ENCODE measurements at regions not wholly inside any gene's neighbourhood (a gene's known extent, or its start where the extent isn't known, plus 50 kb on each side); places are given as distances from the start of the nearest gene placed in this dataset.
"Not testable (repeated sequence)": the region's sequence is repeated elsewhere in the genome, so short reads cannot be mapped to it uniquely, and the experiment has no call there.

DNA sequence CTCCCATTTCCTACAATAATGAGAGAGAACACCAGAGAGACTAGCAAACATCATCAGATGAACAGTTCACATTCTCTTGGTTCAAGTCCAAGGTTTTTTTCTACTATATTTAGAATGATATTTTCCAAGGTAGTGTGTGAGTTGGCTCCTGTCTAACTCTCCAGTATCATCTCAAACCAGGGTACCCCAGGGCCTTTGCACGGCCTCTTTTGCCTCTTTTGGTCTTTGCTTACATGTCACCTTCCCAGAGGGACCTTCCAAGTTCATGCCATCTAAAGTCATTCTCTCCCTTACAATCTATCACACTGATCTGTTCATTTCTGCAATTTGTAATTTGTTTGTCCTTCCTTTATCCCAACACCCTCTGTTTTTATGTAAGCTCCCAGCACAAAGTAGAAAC is 264.5 kb downstream of the VRK1 start:
- no peaks in the 10 kb centered on the region for H3K9me3 ChIP-seq
- H3K4me3 ChIP-seq, result no peak overlapping the region
- no peaks in the 10 kb centered on the region for H3K36me3 ChIP-seq
- H3K4me1 ChIP-seq, result no peaks in the 10 kb centered on the region
- TF ChIP-seq POLR2AphosphoS5 (IDR thresholded peaks at IDR 0.05), result no peak
- H3K27me3 ChIP-seq, result peaks cover 31% of the 10 kb centered on the region
- WGBS, 2 donors (ENCODE audit: low coverage in 1 of 2), result 88 to 100% methylated on average over 1 of the region's 1 CpG
- no peak for ATAC-seq
- no peak overlapping the region for H3K27ac ChIP-seq

DNA sequence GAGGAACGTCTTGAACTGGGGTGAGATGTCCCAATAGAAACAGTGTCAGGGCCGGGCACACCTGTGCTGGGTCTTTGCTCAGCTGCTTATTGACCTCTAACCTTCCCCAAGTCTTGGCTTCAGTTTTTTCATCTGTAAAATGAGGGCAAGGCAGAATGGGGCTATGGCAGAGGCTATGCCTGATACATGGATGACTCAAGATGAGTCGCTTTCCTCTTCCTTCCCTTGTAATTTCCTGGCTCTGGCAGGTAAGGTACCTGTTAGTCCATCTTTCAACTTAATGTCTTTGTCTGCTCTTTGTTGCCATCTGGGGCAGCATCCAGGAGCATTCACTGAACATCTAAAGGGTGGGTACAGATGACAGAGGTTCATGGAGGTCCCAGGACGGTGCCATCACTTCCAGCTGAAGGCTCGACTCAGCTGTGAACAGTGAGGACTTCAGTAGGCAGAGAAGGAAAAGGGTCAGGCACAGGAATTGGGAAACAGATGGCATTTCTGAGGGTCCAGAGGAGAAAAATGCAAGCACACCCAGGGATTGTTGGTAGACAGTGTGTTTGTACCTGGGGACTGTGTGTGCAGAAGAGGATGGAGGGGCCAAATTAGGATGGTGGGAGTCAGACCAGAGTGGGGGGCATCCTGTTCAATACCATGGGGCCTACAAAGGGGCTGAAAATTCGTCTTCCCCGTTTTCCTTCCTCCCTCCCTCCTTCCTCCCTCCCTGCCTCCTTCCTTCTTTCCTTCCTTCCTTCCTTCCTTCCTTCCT is 268.3 kb downstream of the VRK1 start:
- 60 to 83% methylated on average over 2 to 5 of the region's 7 CpGs for WGBS, 2 donors (ENCODE audit: low coverage in 1 of 2)
- Histone ChIP-seq H3K4me3 (no peak overlapping the region), H3K9me3 (no peaks in the 10 kb centered on the region), H3K4me1 (no peaks in the 10 kb centered on the region), H3K36me3 (no peaks in the 10 kb centered on the region), H3K27ac (no peak overlapping the region), H3K27me3 (peaks cover 22% of the 10 kb centered on the region)
- TF ChIP-seq POLR2AphosphoS5 (IDR thresholded peaks at IDR 0.05) (no peak), EP300 (IDR thresholded peaks at IDR 0.05) (no peak), POLR2A (IDR thresholded peaks at IDR 0.05) (no peak), CTCF (IDR thresholded peaks at IDR 0.05) (no peak)
- ATAC-seq, result no peak

- peaks cover 22% of the 10 kb centered on the region for H3K27me3 ChIP-seq
- no peak overlapping the region for H3K27ac ChIP-seq
- 45 to 65% methylated on average over 3 to 5 of the region's 6 CpGs for WGBS, 2 donors (ENCODE audit: low coverage in 1 of 2)
- no peaks in the 10 kb centered on the region for H3K4me1 ChIP-seq
- no peak for TF ChIP-seq POLR2AphosphoS5 (IDR thresholded peaks at IDR 0.05)
- no peak for TF ChIP-seq EP300 (IDR thresholded peaks at IDR 0.05)
- no peak for TF ChIP-seq CTCF (IDR thresholded peaks at IDR 0.05)
- no peak for TF ChIP-seq POLR2A (IDR thresholded peaks at IDR 0.05)
- no peaks in the 10 kb centered on the region for H3K9me3 ChIP-seq
- H3K4me3 ChIP-seq, result no peak overlapping the region
- no peak for ATAC-seq
- H3K36me3 ChIP-seq, result no peaks in the 10 kb centered on the region
Observed at GRCh38 chr14:97066068-97066899, 269.1 kb downstream of the VRK1 start.

DNA sequence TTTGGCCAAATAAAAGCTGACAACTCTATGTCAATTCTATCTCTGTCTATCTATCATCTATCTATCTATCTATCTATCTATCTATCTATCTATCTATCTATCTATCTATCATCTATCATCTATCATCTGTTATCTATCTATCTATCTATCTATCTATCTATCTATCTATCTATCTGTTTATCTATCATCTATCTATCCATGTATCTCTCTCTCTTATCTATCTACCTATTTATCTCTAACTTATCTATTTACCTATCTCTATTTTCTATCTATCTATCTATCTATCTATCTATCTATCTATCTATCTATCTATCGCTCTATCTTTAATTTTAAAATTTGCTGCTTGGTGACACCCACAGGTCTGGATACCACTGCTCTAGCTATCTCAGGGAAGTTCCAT is 271.1 kb downstream of the VRK1 start:
- H3K4me3 ChIP-seq, H3K36me3 ChIP-seq, H3K9me3 ChIP-seq, H3K4me1 ChIP-seq, H3K27ac ChIP-seq, ATAC-seq: not testable (repeated sequence)
- H3K27me3 ChIP-seq, result peaks cover 22% of the 10 kb centered on the region
- WGBS, 2 donors (ENCODE audit: low coverage in 1 of 2), result 100% methylated on average over 1 of the region's 1 CpG; no CpG with 5 or more reads in 1 of the 2 donors

- Histone ChIP-seq H3K36me3 (no peaks in the 10 kb centered on the region), H3K4me1 (no peaks in the 10 kb centered on the region), H3K27ac (no peak overlapping the region), H3K9me3 (no peaks in the 10 kb centered on the region), H3K27me3 (peaks cover 12% of the 10 kb centered on the region), H3K4me3 (no peak overlapping the region)
- no peak for ATAC-seq
- 75 to 81% methylated on average over 6 of the region's 6 CpGs for WGBS, 2 donors (ENCODE audit: low coverage in 1 of 2)
- TF ChIP-seq EP300 (IDR thresholded peaks at IDR 0.05), result no peak
- no peak for TF ChIP-seq POLR2AphosphoS5 (IDR thresholded peaks at IDR 0.05)
- TF ChIP-seq POLR2A (IDR thresholded peaks at IDR 0.05), result no peak
- no peak for TF ChIP-seq CTCF (IDR thresholded peaks at IDR 0.05)
Observed at GRCh38 chr14:97070259-97070658, 273.1 kb downstream of the VRK1 start.

DNA sequence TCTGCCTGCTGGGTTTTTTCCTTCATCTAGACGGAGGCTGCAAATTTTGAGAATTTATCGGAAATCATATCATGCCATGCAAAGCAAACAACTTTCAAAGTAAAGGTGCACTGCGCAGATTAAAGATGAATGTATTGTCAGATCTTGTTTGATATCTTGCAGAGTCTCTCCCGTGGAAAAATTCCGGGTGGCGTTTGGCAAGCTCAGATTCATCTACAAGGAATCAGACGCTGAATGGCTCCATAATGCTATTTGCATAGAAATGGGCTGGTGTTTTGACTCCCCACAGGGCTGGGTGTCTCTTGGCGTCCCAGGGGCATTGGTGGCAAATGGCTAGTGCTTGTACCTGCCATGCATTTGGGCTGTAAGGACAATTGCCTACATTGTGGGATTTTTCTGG is 274.0 kb downstream of the VRK1 start:
- no peak overlapping the region for H3K4me3 ChIP-seq
- H3K36me3 ChIP-seq, result no peaks in the 10 kb centered on the region
- no peaks in the 10 kb centered on the region for H3K9me3 ChIP-seq
- H3K27ac ChIP-seq, result no peak overlapping the region
- peaks cover 7% of the 10 kb centered on the region for H3K27me3 ChIP-seq
- H3K4me1 ChIP-seq, result no peaks in the 10 kb centered on the region
- ATAC-seq, result no peak
- WGBS, 2 donors (ENCODE audit: low coverage in 1 of 2), result 56 to 80% methylated on average over 1 to 8 of the region's 8 CpGs
- no peak for TF ChIP-seq EP300 (IDR thresholded peaks at IDR 0.05)
- TF ChIP-seq POLR2AphosphoS5 (IDR thresholded peaks at IDR 0.05), result no peak
